Ascending aorta (tissue), 2 donors: ENCODE measurements at regions not wholly inside any gene's neighbourhood (a gene's known extent, or its start where the extent isn't known, plus 50 kb on each side); places are given as distances from the start of the nearest gene placed in this dataset.

ENCODE experiments used
- DNase-seq, 2 donors: peaks; one replicate each; pipeline ENCODE4 v3.0.0-alpha.2; 2019; ENCODE audit warnings: low spot score in 2 of 2
- H3K27ac ChIP-seq, 2 donors: fragments of 200-600 bp; sonication (generic); one replicate each; pipeline ENCODE4 v1.5.1; 2016 to 2017; ENCODE audit warnings: mild to moderate bottlenecking in 1 of 2
- H3K27me3 ChIP-seq: fragments of 200-600 bp; sonication (generic); one replicate; pipeline ENCODE4 v1.5.1; 2017
- H3K36me3 ChIP-seq, 2 donors: fragments of 200-600 bp; sonication (generic); one replicate each; pipeline ENCODE4 v1.5.1; 2016
- H3K4me1 ChIP-seq, 2 donors: fragments of 200-600 bp; sonication (generic); one replicate each; pipeline ENCODE4 v1.5.1; 2016 to 2017; ENCODE audit warnings: mild to moderate bottlenecking in 1 of 2
- H3K4me3 ChIP-seq, 2 donors: fragments of 200-600 bp; sonication (generic); one replicate each; pipeline ENCODE4 v1.5.1; 2016 to 2017; ENCODE audit warnings: mild to moderate bottlenecking in 1 of 2
- H3K9me3 ChIP-seq, 2 donors: fragments of 200-600 bp; sonication (generic); one replicate each; pipeline ENCODE4 v1.5.1; 2016
- CTCF ChIP-seq, 3 experiments: fragments of 200-600 bp in 2 of 3; fragments of 450-650 bp in 1 of 3; sonication (generic) in 2 of 3; IDR thresholded peaks; one replicate each; pipeline ENCODE4 v1.5.1; 2016 to 2019; ENCODE audit warnings: antibody characterized with exemption in 3 of 3, mild to moderate bottlenecking in 1 of 3, moderate library complexity in 1 of 3
- intact Hi-C: fragments of 100-400 bp; cut with DNase I; formaldehyde crosslinking; loops from one replicate; pipeline ENCODE4 v1.15.1; 2023

DNA sequence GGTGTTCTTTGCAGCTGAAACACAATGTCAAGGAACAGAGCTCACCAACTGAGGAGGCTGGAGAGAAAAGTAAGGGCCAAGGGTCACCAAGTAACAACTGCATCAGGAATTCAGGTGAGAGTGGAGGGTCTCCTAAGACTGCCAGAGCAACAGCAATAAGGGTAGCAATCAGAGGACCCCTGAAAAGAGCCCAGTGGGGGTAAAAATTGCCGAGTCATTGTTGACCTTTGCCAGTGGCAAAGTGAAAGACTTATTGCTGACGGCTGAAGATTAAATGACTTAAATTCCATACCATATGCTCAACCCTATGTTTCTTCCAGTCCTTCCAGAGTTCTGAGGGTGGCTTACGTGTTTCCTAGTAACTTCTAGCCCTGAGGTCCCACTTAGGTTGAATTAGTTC, 51.9 kb upstream of the ARHGAP42 start:
- Histone ChIP-seq H3K4me1 (no peaks in the 10 kb centered on the region), H3K27me3 (no peaks in the 10 kb centered on the region), H3K4me3 (no peak overlapping the region), H3K27ac (no peak overlapping the region), H3K9me3 (no peaks in the 10 kb centered on the region), H3K36me3 (no peaks in the 10 kb centered on the region)
- DNase-seq, result no peak
- TF ChIP-seq CTCF (IDR thresholded peaks at IDR 0.05), result no peak
- intact Hi-C loops, result no loop called here

DNA sequence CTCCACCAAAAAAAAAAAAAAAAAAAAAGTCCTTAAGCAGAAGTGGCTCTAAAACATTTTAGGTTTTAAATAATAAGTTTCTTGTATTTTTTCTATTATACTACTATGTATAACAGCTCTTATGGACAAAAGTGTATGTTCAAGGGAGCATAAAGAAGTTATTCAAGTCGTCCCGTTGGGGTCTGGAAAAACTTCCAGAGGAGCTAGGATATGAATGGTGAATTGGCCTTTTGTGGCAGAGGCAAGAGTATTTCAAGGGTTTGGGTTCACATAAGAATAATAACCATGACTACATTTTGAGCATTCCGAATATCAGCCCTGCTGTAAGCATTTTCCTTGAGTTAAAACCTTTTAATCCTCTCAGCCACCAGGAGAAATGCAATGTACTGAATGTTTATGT, 50.6 kb upstream of the ARHGAP42 start:
- H3K4me3 ChIP-seq, result no peak overlapping the region
- no peaks in the 10 kb centered on the region for H3K9me3 ChIP-seq
- TF ChIP-seq CTCF (IDR thresholded peaks at IDR 0.05), result no peak
- no peaks in the 10 kb centered on the region for H3K4me1 ChIP-seq
- H3K27me3 ChIP-seq, result no peaks in the 10 kb centered on the region
- H3K27ac ChIP-seq, result no peak overlapping the region
- intact Hi-C loops, result no loop called here
- no peak for DNase-seq
- H3K36me3 ChIP-seq, result no peaks in the 10 kb centered on the region
